HCT116 (cell line): ENCODE measurements at regions not wholly inside any gene's neighbourhood (a gene's known extent, or its start where the extent isn't known, plus 50 kb on each side); places are given as distances from the start of the nearest gene placed in this dataset.

Experiments
- ATAC-seq: fragments of 200-7000 bp; cut with Tn5 transposase; 2 replicates; pipeline ENCODE4 v1.9.1; 2020; ENCODE audit warnings: mild to moderate bottlenecking, moderate library complexity
- BruUV-seq: library from RNA; stranded (reverse); fragments of 400-500 nt; replicated peaks from 2 replicates; lab custom pipeline; 2021; lab: Mats Ljungman, UMichigan
- CTCF ChIA-PET: fragments of 300-600 bp; sonication (Branson Sonifier 250); formaldehyde crosslinking; loops from one replicate; lab custom pipeline; 2021; ENCODE audit warnings: antibody characterized with exemption; lab: Charles Lee
- POLR2A ChIA-PET: fragments of 300-600, 350-600 bp; sonication (Branson Sonifier 250); formaldehyde crosslinking; loops from one replicate; lab custom pipeline; 2021; ENCODE audit warnings: antibody characterized with exemption; lab: Charles Lee
- RAD21 ChIA-PET, 2 experiments: fragments of 300-600 bp; sonication (Branson Sonifier 250); formaldehyde crosslinking; loops; one replicate each; lab custom pipeline; 2023; ENCODE audit warnings: low total read pairs in 2 of 2; ENCODE audit not compliant: uncharacterized antibody in 2 of 2, unreplicated experiment in 2 of 2, low non-redundant PET in 1 of 2; lab: Charles Lee
- DNase-seq: peaks from one replicate; pipeline ENCODE4 v3.0.0-alpha.2; 2010; ENCODE audit warnings: low read depth, low spot score
- H2AFZ ChIP-seq: fragments of 200-600 bp; shearing (Covaris generic), sonication (generic); 2 replicates; pipeline ENCODE4 v1.6.1; 2017; ENCODE audit warnings: low read depth, mixed run types, mixed read lengths, antibody characterized with exemption, low read length; ENCODE audit not compliant: poor library complexity, severe bottlenecking
- H3K27ac ChIP-seq: 2 replicates; pipeline ENCODE4 v1.5.1; 2012; ENCODE audit warnings: low read depth, low read length
- H3K27me3 ChIP-seq: fragments of 200-600 bp; sonication (generic); 2 replicates; pipeline ENCODE4 v1.6.1; 2016; ENCODE audit warnings: mixed run types, low read length, mixed read lengths; ENCODE audit not compliant: insufficient read depth
- H3K36me3 ChIP-seq, 2 experiments: fragments of 200-500 bp in 1 of 2; fragments of 200-600 bp in 1 of 2; sonication (Bioruptor generic) in 1 of 2; sonication (generic) in 1 of 2; 2 replicates each; pipeline versions ENCODE4 v1.5.1 to v1.6.1; 2014 to 2016; ENCODE audit warnings: low read length in 2 of 2, inconsistent platforms in 1 of 2, mixed read lengths in 1 of 2, mixed run types in 1 of 2; ENCODE audit not compliant: insufficient read depth in 2 of 2, control insufficient read depth in 1 of 2
- H3K4me1 ChIP-seq, 2 experiments: fragments of 200-600 bp in 1 of 2; sonication (generic) in 1 of 2; 2 replicates each; pipeline versions ENCODE4 v1.5.1 to v1.6.1; 2012 to 2017; ENCODE audit warnings: low read length in 2 of 2, inconsistent platforms in 1 of 2, mild to moderate bottlenecking in 1 of 2, mixed read lengths in 1 of 2, mixed run types in 1 of 2, moderate library complexity in 1 of 2; ENCODE audit not compliant: insufficient read depth in 2 of 2, control insufficient read depth in 1 of 2
- H3K4me2 ChIP-seq: fragments of 200-600 bp; sonication (generic); 2 replicates; pipeline ENCODE4 v1.6.1; 2017; ENCODE audit warnings: mixed run types, low read length, mixed read lengths
- H3K4me3 ChIP-seq, 2 experiments: fragments of 200-600 bp in 1 of 2; sonication (generic) in 1 of 2; replicated peaks in 1 of 2; 2 replicates each; pipeline ENCODE4 v1.5.1; 2011 to 2016; ENCODE audit warnings: low read length in 2 of 2, control low read depth in 1 of 2, low read depth in 1 of 2, mild to moderate bottlenecking in 1 of 2, mixed read lengths in 1 of 2, mixed run types in 1 of 2
- H3K79me2 ChIP-seq: fragments of 200-600 bp; sonication (generic); 2 replicates; pipeline ENCODE4 v1.6.1; 2017; ENCODE audit warnings: mild to moderate bottlenecking, mixed run types, low read length, moderate library complexity, mixed read lengths; ENCODE audit not compliant: insufficient read depth
- H3K9ac ChIP-seq: fragments of 200-600 bp; sonication (generic); 2 replicates; pipeline ENCODE4 v1.6.1; 2016; ENCODE audit warnings: low read length, mixed read lengths
- H3K9me2 ChIP-seq: fragments of 200-600 bp; sonication (generic), shearing (Covaris generic); 2 replicates; pipeline ENCODE4 v1.6.1; 2017; ENCODE audit warnings: mixed run types, mild to moderate bottlenecking, moderate library complexity; ENCODE audit not compliant: insufficient read depth
- H3K9me3 ChIP-seq, 2 experiments: fragments of 200-500 bp in 1 of 2; fragments of 200-600 bp in 1 of 2; sonication (Bioruptor generic) in 1 of 2; sonication (generic) in 1 of 2; 2 replicates each; pipeline ENCODE4 v1.6.1; 2014 to 2017; ENCODE audit warnings: low read length in 2 of 2, mixed read lengths in 2 of 2, inconsistent platforms in 1 of 2, low read depth in 1 of 2, mild to moderate bottlenecking in 1 of 2, mixed run types in 1 of 2, moderate library complexity in 1 of 2; ENCODE audit not compliant: control insufficient read depth in 1 of 2, insufficient read depth in 1 of 2
- H4K20me1 ChIP-seq: fragments of 200-600 bp; sonication (generic), shearing (Covaris generic); 2 replicates; pipeline ENCODE4 v1.6.1; 2017; ENCODE audit warnings: mixed run types, mild to moderate bottlenecking, moderate library complexity; ENCODE audit not compliant: insufficient read depth
- CBX3 ChIP-seq: IDR thresholded peaks from 2 replicates; pipeline ENCODE4 v1.6.1; 2012; ENCODE audit warnings: low read depth
- CEBPB ChIP-seq: IDR thresholded peaks from 2 replicates; pipeline ENCODE4 v1.6.1; 2012; ENCODE audit warnings: low read depth
- CTCF ChIP-seq, 3 experiments: fragments of 200-600 bp in 1 of 3; sonication (generic) in 1 of 3; IDR thresholded peaks in 2 of 3; conservative IDR thresholded peaks in 1 of 3; 2 replicates each; pipeline ENCODE4 v1.5.1; 2012 to 2017; ENCODE audit warnings: low read depth in 2 of 3, low read length in 2 of 3, antibody characterized with exemption in 1 of 3, borderline replicate concordance in 1 of 3, control low read depth in 1 of 3, mild to moderate bottlenecking in 1 of 3, mixed read lengths in 1 of 3, mixed run types in 1 of 3, moderate library complexity in 1 of 3; ENCODE audit not compliant: insufficient read depth in 1 of 3
- EGR1 ChIP-seq: IDR thresholded peaks from 2 replicates; pipeline ENCODE4 v1.6.1; 2012; ENCODE audit warnings: low read depth
- ELF1 ChIP-seq: IDR thresholded peaks from 2 replicates; pipeline ENCODE4 v1.6.1; 2012; ENCODE audit warnings: low read depth, borderline replicate concordance
- FOSL1 ChIP-seq: IDR thresholded peaks from 2 replicates; pipeline ENCODE4 v1.6.1; 2012; ENCODE audit warnings: low read depth
- JUND ChIP-seq: IDR thresholded peaks from 2 replicates; pipeline ENCODE4 v1.6.1; 2012
- RAD21 ChIP-seq: IDR thresholded peaks from 2 replicates; pipeline ENCODE4 v1.6.1; 2012; ENCODE audit warnings: low read depth, mild to moderate bottlenecking
- SRF ChIP-seq: IDR thresholded peaks from 2 replicates; pipeline ENCODE4 v1.6.1; 2012; ENCODE audit warnings: low read depth
- ZBTB33 ChIP-seq: IDR thresholded peaks from 2 replicates; pipeline ENCODE4 v1.6.1; 2011; ENCODE audit warnings: mild to moderate bottlenecking, low read length, moderate library complexity; ENCODE audit not compliant: insufficient replicate concordance; ENCODE audit errors: extremely low read depth
- intact Hi-C: fragments of 100-400 bp; cut with micrococcal nuclease; formaldehyde crosslinking; loops from 2 replicates; pipeline ENCODE4 v1.10.0; 2022

GRCh38 chr17:33438578-33438977 is 145.5 kb upstream of the ASIC2 start:
- ChIA-PET RAD21 (no interaction called here), CTCF (no interaction called here), POLR2A (no interaction called here)
- no peak for ATAC-seq
- H3K9me2 ChIP-seq: no peaks in the 10 kb centered on the region
- H3K9ac ChIP-seq: no peak overlapping the region
- H3K27me3 ChIP-seq: no peaks in the 10 kb centered on the region
- peaks cover 0 to 3% of the 10 kb centered on the region in 2 experiments; a peak in 1 of 4 replicates for H3K9me3 ChIP-seq
- no peaks in the 10 kb centered on the region for H4K20me1 ChIP-seq
- no peak overlapping the region for H3K27ac ChIP-seq
- no TSS peak for BruUV-seq
- H2AFZ ChIP-seq: no peak overlapping the region
- H3K79me2 ChIP-seq: no peaks in the 10 kb centered on the region
- H3K4me3 ChIP-seq: no peak overlapping the region
- intact Hi-C loops: no loop called here
- no peak for DNase-seq
- no peaks in the 10 kb centered on the region for H3K4me1 ChIP-seq
- no peak overlapping the region for H3K4me2 ChIP-seq
- TF ChIP-seq FOSL1 (no peak), JUND (no peak), CBX3 (no peak), CEBPB (no peak), RAD21 (no peak), SRF (no peak), EGR1 (no peak), CTCF (IDR thresholded peaks at IDR 0.05 in 2 of 3, conservative IDR thresholded peaks at IDR 0.05 in 1 of 3; ENCODE audit: borderline replicate concordance in 1 of 3, insufficient read depth in 1 of 3, low read depth in 2 of 3, low read length in 2 of 3) (no peak), ELF1 (no peak), ZBTB33 (no peak)
- H3K36me3 ChIP-seq: no peaks in the 10 kb centered on the region
